ENCODE measurements at regions not wholly inside any gene's neighbourhood (a gene's known extent, or its start where the extent isn't known, plus 50 kb on each side); places are given as distances from the start of the nearest gene placed in this dataset.
"Not testable (repeated sequence)": the region's sequence is repeated elsewhere in the genome, so short reads cannot be mapped to it uniquely, and the experiment has no call there.

GRCh38 chr2:16210841-16211240 lies 270.5 kb downstream of the MYCN start:
- DNase-seq = no peak

- DNase-seq = no peak
Measured at GRCh38 chr2:16209799-16210198, 269.4 kb downstream of the MYCN start.

DNA sequence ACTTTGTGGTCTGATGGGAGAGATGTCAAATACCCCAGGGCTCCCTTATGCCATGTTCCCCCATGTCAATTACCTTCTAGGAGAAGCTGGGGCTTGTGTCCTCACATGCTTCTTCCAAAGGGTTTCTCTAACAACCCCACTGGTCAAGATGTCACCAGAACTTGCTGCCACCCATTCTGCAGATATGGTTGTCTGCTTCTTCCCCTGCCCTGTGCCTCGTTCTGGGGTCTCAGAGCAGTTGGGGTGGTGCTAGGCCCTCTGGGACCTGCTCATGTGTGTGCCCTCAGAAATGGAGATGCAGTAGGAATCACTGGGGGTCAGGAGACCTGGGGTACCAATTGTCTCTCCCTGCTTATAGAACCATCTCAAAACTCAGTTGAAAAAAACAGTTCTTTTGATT lies 268.6 kb downstream of the MYCN start:
- no peak for DNase-seq

DNA sequence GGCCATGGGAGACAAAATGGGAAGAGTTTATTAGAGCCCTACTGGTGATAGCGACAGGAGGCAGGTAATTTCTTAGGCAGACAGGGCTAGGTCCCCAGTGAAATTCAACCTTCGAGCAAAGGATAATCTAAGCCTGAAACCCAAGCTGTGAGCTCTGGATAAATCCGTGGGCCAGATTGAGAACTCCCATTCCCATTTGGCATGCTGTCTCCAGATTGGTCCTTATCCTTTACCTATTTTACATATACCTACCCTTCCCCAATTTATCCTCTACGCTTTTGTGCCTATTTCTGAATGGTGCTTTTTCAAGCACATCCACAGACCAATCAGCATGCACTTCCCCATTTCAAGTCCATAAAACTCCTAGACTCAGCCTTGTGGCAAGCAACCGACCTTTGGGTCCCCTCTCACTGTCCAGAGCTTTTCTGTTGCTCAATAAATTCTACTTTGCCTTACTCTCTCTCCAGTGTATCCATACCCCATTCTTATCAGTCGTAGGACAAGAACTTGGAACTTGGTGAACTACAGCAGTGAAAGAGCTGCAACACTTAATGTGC lies 268.0 kb downstream of the MYCN start:
- no peak for DNase-seq

DNA sequence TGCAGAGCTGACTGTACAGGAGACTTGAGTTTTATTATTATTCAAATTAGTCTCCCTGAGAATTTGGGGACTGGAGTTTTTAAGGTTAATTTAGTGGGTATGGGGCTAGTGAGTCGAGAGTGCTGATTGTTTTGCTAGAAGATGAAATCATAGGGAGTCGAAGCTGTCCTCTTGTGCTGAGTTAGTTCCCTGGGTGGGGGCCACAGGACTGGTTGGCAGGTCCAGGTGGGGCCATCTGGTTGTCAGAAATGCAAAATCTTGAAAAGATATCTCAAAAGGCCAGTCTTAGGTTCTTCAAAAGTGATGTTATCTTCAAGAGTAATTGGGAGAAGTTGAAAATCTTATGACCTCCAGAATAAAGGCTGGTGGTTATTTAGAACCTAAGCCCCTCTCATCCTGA lies 267.3 kb downstream of the MYCN start:
- no peak for DNase-seq

DNA sequence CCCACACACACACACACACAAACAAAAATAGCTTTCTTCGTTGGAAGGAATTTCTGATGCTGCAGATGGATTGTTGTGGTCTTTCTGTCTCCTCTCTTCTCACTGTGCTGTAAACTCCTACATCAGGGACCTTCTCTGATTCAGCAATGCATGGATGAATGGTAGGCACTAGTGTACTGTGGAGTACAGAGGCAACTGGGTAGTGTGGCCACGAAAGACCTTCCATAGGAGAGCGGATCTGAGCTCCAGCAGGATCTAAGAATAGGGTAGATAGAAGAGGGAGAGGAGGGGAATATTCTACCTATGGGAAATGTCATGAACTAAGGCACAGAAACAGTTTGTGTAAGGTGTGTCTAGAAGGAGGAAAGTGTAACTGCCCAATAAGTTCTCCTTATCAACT lies 266.8 kb downstream of the MYCN start:
- DNase-seq = no peak

- DNase-seq = no peak
Measured at GRCh38 chr2:16206191-16206944, 266.0 kb downstream of the MYCN start.

GRCh38 chr2:16205631-16206030 lies 265.3 kb downstream of the MYCN start:
- DNase-seq = no peak

DNA sequence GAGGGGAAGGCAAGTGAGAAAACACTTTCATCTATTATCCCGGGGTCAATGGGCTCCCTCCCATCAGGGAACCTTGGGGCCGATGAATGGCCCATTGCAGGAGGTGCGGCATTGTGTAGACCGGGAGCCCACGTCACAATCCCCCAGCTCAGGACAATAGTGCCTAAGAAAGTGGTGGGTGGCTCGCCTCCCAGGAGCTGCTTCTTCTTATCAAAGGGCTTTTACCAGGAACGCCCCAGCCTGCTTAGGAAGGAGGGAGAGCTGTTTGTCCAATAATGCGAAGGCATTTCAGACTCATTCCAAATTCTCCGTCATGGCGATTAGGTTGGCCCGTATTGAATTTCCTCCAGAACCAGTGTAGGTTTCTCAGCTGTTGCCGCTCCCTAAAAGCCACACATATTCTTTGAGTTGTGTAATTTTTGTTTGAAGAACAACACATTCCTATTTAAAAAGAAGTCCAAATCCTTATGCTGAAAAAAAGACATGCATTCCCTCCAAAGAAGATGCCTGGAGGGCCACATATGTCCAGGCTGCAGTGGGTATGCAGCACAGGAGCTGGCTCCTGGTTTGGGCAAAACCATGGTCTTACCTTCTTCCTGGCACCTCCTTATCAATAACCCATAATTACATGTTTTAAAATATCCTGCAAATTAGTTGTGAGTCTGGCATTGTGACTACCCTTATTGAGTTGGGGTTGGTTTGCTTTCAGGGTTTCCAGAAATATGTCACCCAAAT lies 264.7 kb downstream of the MYCN start:
- DNase-seq = no peak

GRCh38 chr2:16204251-16204650 lies 263.9 kb downstream of the MYCN start:
- DNase-seq = no peak

DNA sequence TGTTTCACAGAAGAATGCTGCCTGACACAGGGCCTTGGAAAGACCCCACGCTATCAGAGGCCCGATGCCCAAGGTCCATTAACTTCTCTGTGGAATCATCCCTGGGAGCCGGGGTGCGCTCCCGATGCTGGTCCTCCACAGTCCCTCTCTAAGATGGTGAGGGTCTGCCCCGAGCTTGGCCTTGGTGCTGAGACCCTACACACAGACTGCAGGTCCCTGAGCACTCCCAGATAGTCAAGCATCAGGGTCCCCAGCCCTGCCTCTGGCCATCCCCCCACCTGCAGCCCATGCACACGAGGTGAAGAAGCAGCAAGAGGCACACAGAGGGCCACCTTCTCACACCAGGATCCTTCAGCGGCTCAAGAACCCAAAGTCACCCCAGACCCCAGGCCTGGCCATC lies 263.3 kb downstream of the MYCN start:
- no peak for DNase-seq

GRCh38 chr2:16203069-16203468 lies 262.7 kb downstream of the MYCN start:
- DNase-seq = no peak

GRCh38 chr2:16202266-16203020 lies 262.1 kb downstream of the MYCN start:
- no peak for DNase-seq

DNA sequence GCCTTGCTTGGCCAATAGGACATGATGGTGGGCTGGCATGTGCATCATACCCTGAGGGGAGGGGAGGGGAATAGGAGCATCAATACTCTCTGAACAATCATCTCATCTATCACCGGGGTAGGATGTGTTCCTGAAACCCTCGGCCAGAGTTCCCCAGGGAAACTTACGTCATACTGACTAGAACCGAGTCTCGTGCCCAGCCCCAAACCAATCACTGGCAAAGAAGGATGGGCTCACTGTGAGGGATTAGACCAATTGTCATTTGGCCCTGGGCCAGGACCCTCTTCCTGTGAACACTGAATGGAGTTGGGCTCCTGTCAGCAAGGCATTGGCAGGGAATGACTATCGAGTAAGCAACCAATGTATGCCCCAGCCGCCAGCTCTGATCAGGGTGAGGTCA lies 261.5 kb downstream of the MYCN start:
- no peak for DNase-seq

- DNase-seq = no peak
Measured at GRCh38 chr2:16200554-16201193, 260.3 kb downstream of the MYCN start.

GRCh38 chr2:16199882-16200553 lies 259.7 kb downstream of the MYCN start:
- no peak for DNase-seq

GRCh38 chr2:16199241-16199640 lies 258.9 kb downstream of the MYCN start:
- DNase-seq = not testable (repeated sequence)

- DNase-seq = no peak
Measured at GRCh38 chr2:16198166-16198912, 258.0 kb downstream of the MYCN start.

DNA sequence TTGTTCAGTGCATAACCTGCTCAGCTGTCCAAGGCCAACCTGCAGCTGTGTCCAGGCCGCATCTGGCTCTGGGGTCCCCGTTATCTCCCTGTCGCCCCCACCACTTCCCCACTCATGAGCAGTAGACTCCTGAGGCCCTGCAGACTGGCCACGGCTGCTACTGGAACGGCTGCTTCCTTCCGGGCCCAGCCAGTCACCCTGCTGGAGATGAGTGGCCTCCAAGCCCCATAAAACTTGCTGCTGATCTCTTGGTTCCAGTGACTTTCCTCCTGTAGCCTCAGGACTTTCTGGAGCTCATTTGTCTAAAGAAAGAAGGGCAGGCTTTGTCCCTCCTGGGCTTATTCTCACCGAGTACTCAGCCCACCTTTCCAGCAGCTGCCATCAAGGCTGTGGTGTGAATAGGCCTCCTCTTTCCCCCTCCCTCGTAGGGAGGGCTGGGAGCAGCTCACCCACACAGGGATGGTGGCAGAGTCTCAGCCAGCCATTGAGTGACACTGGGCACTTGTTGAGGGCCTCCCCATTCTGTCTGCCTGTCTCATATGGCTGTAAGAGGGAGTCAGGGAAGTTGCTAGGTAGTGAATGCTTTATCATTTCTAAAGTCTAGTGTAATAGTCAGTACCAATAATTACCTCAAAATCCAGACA lies 257.3 kb downstream of the MYCN start:
- no peak for DNase-seq

DNA sequence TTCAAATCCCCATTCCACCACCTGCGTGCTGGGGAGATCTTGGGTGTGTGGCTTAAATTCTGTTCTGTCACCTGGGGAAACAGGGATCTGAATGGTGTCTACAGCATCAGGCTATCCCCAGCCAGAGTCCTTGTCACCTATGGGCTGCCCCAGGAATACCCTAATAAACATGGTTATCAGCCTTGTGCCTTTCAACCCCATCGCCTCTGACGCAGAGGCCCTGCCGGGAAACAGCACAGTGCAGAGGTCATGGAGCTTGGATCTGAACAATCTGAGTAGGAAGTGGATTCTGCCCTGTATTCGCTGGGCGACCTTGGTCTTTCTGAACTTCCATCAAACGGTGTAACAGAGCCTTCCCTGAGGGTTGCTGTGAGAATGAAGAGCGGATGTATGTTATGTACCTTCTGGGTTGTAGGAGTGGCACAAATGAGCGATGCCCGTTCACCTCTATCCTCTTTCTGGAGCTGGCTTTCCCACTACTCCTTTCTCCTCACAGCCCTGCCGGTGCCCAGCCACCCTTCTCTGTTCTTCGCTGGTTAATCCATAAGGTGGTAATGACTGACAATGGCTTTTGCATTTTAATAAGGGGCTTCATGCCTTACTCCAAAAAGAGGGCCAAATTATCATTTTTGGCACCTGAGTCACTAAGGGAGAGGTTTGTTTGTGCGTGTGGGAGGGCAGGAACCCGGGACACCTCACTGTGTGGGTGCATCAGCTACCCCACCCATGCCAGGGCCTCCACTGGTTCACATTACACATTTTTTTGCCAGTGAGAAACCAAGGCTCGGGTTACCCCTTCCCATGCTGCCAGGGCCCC lies 256.5 kb downstream of the MYCN start:
- no peak for DNase-seq
